AG09309 (cell line): ENCODE measurements at regions not wholly inside any gene's neighbourhood (a gene's known extent, or its start where the extent isn't known, plus 50 kb on each side); places are given as distances from the start of the nearest gene placed in this dataset.

Experiments
- DNase-seq: peaks from one replicate; pipeline ENCODE4 v3.0.0-alpha.2; 2010; ENCODE audit warnings: low read depth
- H3K4me3 ChIP-seq: 2 replicates; pipeline ENCODE4 v1.5.1; 2011; ENCODE audit warnings: mild to moderate bottlenecking, low read depth, low read length, moderate library complexity; ENCODE audit not compliant: control insufficient read depth
- TF ChIP-seq, protein P1 (sequence below): IDR thresholded peaks from 2 replicates; pipeline ENCODE4 v1.5.1; 2011; ENCODE audit warnings: mild to moderate bottlenecking, low read depth, low read length, inconsistent platforms; ENCODE audit not compliant: insufficient read depth, control insufficient read depth; ENCODE audit errors: missing control alignments

GRCh38 chr18:53984021-53984420 is 240.4 kb downstream of the MBD2 start:
- no peak for DNase-seq
- no peak overlapping the region for H3K4me3 ChIP-seq
- TF ChIP-seq, protein P1, sequence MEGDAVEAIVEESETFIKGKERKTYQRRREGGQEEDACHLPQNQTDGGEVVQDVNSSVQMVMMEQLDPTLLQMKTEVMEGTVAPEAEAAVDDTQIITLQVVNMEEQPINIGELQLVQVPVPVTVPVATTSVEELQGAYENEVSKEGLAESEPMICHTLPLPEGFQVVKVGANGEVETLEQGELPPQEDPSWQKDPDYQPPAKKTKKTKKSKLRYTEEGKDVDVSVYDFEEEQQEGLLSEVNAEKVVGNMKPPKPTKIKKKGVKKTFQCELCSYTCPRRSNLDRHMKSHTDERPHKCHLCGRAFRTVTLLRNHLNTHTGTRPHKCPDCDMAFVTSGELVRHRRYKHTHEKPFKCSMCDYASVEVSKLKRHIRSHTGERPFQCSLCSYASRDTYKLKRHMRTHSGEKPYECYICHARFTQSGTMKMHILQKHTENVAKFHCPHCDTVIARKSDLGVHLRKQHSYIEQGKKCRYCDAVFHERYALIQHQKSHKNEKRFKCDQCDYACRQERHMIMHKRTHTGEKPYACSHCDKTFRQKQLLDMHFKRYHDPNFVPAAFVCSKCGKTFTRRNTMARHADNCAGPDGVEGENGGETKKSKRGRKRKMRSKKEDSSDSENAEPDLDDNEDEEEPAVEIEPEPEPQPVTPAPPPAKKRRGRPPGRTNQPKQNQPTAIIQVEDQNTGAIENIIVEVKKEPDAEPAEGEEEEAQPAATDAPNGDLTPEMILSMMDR: no peak

DNA sequence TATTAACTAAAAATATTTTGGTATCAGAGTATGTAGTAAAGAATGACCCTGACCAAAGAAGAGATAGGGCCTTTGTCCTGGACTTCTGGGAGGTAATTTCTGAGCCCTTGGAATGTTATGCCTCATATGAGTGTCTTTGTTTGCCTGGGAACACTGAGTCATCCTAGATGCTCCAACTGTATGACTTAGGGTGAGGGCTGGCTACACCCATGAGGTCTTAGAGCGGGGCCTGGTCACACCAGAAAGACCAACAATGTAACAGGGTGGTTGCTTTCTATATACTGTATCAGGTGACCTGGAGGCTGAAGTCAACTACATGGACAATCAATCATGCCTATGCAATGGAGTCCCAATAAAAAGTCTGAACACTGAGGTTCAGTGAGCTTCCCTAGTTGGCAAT is 253.1 kb downstream of the MBD2 start:
- DNase-seq: no peak
- TF ChIP-seq, protein P1: no peak
- no peak overlapping the region for H3K4me3 ChIP-seq

DNA sequence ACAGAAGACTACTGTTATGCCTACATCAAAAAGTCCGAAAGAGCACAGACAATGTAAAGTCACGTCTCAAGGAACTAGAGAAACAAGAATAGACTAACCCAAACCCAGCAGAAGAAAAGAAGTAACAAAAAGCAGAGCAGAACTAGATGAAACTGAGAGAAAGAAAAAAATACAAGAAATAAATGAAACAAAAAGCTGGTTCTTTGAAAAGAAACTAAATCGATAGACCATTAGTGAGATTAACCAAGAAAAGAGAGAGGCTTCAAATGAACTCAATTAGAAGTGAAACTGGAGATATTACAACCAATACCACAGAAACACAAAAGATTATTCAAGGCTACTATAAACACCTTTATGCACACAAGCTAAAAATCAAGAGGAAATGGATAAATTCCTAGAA is 271.8 kb downstream of the MBD2 start:
- TF ChIP-seq, protein P1: no peak
- DNase-seq: no peak
- H3K4me3 ChIP-seq: no peak overlapping the region

GRCh38 chr18:53950545-53950944 is 273.9 kb downstream of the MBD2 start:
- H3K4me3 ChIP-seq: no peak overlapping the region
- no peak for DNase-seq
- TF ChIP-seq, protein P1: no peak

DNA sequence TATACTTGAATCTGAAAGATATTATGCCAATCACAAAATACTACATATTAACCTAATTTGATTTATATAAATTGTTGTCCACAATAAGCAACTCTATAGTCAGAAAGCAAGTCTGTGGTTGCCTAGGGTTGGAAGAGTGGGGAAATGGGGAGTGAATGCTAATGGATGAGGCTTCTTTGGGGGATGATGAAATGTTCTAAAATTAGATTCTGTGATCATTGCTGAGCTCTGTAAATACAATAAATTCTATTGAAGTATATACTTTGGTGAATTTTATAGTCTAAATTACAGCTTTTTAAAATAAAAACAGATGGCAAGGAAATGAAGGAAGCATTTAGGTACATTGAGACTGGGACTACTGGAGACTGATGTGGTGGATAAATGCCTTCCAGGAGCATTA is 275.5 kb downstream of the MBD2 start:
- TF ChIP-seq, protein P1: no peak
- DNase-seq: no peak
- no peak overlapping the region for H3K4me3 ChIP-seq

GRCh38 chr18:53947092-53947640 is 277.3 kb downstream of the MBD2 start:
- no peak for DNase-seq
- H3K4me3 ChIP-seq: no peak overlapping the region

More at GRCh38 chr18:53947092-53947640, 277.3 kb downstream of the MBD2 start:
- TF ChIP-seq, protein P1: no peak
